ENCODE measurements at regions not wholly inside any gene's neighbourhood (a gene's known extent, or its start where the extent isn't known, plus 50 kb on each side); places are given as distances from the start of the nearest gene placed in this dataset.

DNA sequence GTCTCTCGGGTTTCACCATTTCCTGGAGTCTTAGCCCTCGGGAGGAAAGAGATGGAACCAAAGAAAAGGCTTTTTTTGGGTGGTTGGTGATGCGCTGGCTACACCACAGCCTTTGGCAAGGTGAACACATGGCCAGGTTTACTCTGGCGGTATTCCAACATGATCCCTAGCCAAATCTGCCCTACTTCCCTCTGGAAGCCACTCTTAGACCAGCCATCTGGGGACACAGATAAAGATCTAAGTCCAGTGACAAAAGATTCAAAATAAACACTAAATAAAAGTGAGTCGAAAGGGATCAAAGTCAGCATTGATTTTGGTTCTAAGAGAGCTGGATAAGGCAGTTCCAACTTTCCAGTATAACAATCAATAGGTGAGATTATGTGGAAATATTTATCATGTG is 694.5 kb downstream of the VRK1 start:
- no peaks in the 10 kb centered on the region for H3K4me1 ChIP-seq
- BruUV-seq (replicated peaks) = no TSS peak
- H3K27ac Mint-ChIP-seq (ENCODE audit: unreplicated experiment) = no peak overlapping the region
- peaks cover 19% of the 10 kb centered on the region for H3K9me3 Mint-ChIP-seq (ENCODE audit: unreplicated experiment)
- H3K27me3 Mint-ChIP-seq (ENCODE audit: insufficient read depth, unreplicated experiment) = peaks cover 7% of the 10 kb centered on the region
- no peaks in the 10 kb centered on the region for H3K36me3 Mint-ChIP-seq (ENCODE audit: insufficient read depth, unreplicated experiment)
- TF ChIP-seq, protein P1, sequence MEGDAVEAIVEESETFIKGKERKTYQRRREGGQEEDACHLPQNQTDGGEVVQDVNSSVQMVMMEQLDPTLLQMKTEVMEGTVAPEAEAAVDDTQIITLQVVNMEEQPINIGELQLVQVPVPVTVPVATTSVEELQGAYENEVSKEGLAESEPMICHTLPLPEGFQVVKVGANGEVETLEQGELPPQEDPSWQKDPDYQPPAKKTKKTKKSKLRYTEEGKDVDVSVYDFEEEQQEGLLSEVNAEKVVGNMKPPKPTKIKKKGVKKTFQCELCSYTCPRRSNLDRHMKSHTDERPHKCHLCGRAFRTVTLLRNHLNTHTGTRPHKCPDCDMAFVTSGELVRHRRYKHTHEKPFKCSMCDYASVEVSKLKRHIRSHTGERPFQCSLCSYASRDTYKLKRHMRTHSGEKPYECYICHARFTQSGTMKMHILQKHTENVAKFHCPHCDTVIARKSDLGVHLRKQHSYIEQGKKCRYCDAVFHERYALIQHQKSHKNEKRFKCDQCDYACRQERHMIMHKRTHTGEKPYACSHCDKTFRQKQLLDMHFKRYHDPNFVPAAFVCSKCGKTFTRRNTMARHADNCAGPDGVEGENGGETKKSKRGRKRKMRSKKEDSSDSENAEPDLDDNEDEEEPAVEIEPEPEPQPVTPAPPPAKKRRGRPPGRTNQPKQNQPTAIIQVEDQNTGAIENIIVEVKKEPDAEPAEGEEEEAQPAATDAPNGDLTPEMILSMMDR (IDR thresholded peaks at IDR 0.05; ENCODE audit: insufficient read depth in 1 of 2, low read depth in 1 of 2, low read length in 1 of 2, severe bottlenecking in 1 of 2, unreplicated experiment in 1 of 2) = no peak
- H3K4me3 ChIP-seq (ENCODE audit: low read depth, low read length) = no peak overlapping the region
- DNase-seq = no peak
- CTCF ChIA-PET = no interaction called here
- no peaks in the 10 kb centered on the region for H3K27me3 ChIP-seq (replicated peaks; ENCODE audit: control insufficient read depth, insufficient read depth, low read length)
- intact Hi-C loops (cut with micrococcal nuclease; ENCODE audit: unreplicated experiment) = no loop called here
- no peaks in the 10 kb centered on the region for H3K4me1 Mint-ChIP-seq (ENCODE audit: low read depth, unreplicated experiment)
- H3K4me3 Mint-ChIP-seq (ENCODE audit: unreplicated experiment) = no peak overlapping the region
- POLR2A ChIA-PET = no interaction called here
- no peaks in the 10 kb centered on the region for H3K9me3 ChIP-seq
- H3K36me3 ChIP-seq (ENCODE audit: control insufficient read depth, insufficient read depth, low read length) = no peaks in the 10 kb centered on the region

DNA sequence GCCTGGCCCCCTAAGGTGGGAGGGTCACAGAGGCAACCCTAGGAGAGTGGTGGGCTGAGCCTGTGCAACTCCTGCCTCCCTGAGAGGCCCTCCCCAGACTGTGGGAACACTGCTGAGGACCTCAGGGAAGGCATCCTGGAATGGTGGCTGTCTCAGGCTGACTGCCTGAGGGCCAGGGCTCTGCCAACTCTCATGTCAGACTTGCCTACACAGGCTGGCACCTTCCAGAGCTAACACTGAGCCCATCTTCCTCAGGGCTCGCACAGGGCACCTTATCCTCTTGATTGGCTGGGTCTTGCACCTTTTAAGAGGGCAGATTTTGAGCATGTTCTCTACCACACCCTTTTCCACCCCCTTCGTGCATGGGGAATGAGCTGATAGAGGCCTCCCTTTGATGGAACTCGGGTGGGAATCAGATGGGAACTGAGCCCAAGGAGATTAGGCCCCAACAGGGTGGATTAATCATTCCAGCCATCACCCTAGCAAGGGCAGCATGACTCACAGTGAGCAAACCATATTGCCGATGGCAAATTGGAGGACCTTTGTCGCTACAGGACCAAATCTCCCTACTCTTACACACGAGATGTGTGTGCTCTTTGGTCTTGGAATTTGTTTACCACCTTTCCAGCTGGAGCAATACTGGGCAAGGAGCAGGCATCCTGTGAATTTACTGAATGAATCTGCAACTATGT is 702.8 kb downstream of the VRK1 start:
- Mint-ChIP-seq H3K27me3 (ENCODE audit: insufficient read depth, unreplicated experiment) (no peaks in the 10 kb centered on the region), H3K27ac (ENCODE audit: unreplicated experiment) (no peak overlapping the region), H3K9me3 (ENCODE audit: unreplicated experiment) (no peaks in the 10 kb centered on the region), H3K4me1 (ENCODE audit: low read depth, unreplicated experiment) (no peaks in the 10 kb centered on the region), H3K4me3 (ENCODE audit: unreplicated experiment) (no peak overlapping the region), H3K36me3 (ENCODE audit: insufficient read depth, unreplicated experiment) (no peaks in the 10 kb centered on the region)
- TF ChIP-seq, protein P1 (IDR thresholded peaks at IDR 0.05; ENCODE audit: insufficient read depth in 1 of 2, low read depth in 1 of 2, low read length in 1 of 2, severe bottlenecking in 1 of 2, unreplicated experiment in 1 of 2) = no peak
- ChIA-PET CTCF (no interaction called here), POLR2A (no interaction called here)
- intact Hi-C loops (cut with micrococcal nuclease; ENCODE audit: unreplicated experiment) = no loop called here
- no TSS peak for BruUV-seq (replicated peaks)
- Histone ChIP-seq H3K4me1 (no peaks in the 10 kb centered on the region), H3K9me3 (no peaks in the 10 kb centered on the region), H3K27me3 (replicated peaks; ENCODE audit: control insufficient read depth, insufficient read depth, low read length) (no peaks in the 10 kb centered on the region), H3K36me3 (ENCODE audit: control insufficient read depth, insufficient read depth, low read length) (no peaks in the 10 kb centered on the region), H3K4me3 (ENCODE audit: low read depth, low read length) (no peak overlapping the region)
- DNase-seq = no peak

DNA sequence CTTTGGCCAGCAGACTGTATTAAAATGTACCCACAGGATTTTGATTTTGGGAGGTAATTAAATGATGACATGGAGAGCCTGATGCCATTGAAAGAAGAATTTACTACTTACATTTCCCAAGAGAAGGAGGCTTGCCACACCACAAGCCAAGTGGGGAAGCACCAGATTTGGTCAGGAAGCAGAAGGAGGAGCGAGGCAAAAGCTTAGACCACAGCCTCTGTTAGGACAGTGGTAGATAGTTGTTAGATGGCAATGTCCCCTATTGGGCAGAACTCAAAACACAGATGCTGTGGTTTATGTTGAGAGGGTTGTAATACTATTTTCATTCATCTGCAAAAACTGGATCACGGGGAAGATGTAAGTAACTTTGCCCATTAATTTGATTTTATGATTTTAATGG is 709.4 kb downstream of the VRK1 start:
- Mint-ChIP-seq H3K27ac (ENCODE audit: unreplicated experiment) (no peak overlapping the region), H3K27me3 (ENCODE audit: insufficient read depth, unreplicated experiment) (no peaks in the 10 kb centered on the region), H3K36me3 (ENCODE audit: insufficient read depth, unreplicated experiment) (no peaks in the 10 kb centered on the region), H3K9me3 (ENCODE audit: unreplicated experiment) (peaks cover 24% of the 10 kb centered on the region), H3K4me3 (ENCODE audit: unreplicated experiment) (no peak overlapping the region), H3K4me1 (ENCODE audit: low read depth, unreplicated experiment) (no peaks in the 10 kb centered on the region)
- intact Hi-C loops (cut with micrococcal nuclease; ENCODE audit: unreplicated experiment) = no loop called here
- Histone ChIP-seq H3K4me1 (no peaks in the 10 kb centered on the region), H3K36me3 (ENCODE audit: control insufficient read depth, insufficient read depth, low read length) (no peaks in the 10 kb centered on the region), H3K27me3 (replicated peaks; ENCODE audit: control insufficient read depth, insufficient read depth, low read length) (no peaks in the 10 kb centered on the region), H3K4me3 (ENCODE audit: low read depth, low read length) (no peak overlapping the region), H3K9me3 (no peaks in the 10 kb centered on the region; the same call in 1 of the 2 replicates)
- TF ChIP-seq, protein P1 (IDR thresholded peaks at IDR 0.05; ENCODE audit: insufficient read depth in 1 of 2, low read depth in 1 of 2, low read length in 1 of 2, severe bottlenecking in 1 of 2, unreplicated experiment in 1 of 2) = no peak
- ChIA-PET POLR2A (no interaction called here), CTCF (no interaction called here)
- no TSS peak for BruUV-seq (replicated peaks)
- no peak for DNase-seq

All from Caco-2 (cell line).